ENCODE measurements at regions not wholly inside any gene's neighbourhood (a gene's known extent, or its start where the extent isn't known, plus 50 kb on each side); places are given as distances from the start of the nearest gene placed in this dataset.
"Not testable (repeated sequence)": the region's sequence is repeated elsewhere in the genome, so short reads cannot be mapped to it uniquely, and the experiment has no call there.

DNA sequence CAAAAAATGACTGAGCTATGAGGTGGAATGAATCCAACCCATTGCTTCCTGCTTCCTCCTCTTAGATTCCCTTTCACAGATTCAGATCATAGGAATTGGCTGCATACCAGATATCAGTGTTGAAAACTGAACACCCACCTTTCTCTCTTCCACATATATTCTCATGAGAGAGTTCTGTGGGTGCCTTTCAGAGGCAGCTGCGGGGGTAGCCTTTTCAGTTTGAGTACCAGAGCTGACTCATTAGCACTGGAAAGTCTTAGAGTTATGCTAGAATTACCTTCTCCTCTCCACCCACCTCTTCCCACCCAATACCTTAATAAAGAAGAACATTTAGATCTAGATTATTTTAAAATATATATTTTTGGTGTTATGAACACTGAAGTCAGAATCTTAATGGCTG lies 495.4 kb upstream of the SEL1L start:
- TF ChIP-seq, protein P1, sequence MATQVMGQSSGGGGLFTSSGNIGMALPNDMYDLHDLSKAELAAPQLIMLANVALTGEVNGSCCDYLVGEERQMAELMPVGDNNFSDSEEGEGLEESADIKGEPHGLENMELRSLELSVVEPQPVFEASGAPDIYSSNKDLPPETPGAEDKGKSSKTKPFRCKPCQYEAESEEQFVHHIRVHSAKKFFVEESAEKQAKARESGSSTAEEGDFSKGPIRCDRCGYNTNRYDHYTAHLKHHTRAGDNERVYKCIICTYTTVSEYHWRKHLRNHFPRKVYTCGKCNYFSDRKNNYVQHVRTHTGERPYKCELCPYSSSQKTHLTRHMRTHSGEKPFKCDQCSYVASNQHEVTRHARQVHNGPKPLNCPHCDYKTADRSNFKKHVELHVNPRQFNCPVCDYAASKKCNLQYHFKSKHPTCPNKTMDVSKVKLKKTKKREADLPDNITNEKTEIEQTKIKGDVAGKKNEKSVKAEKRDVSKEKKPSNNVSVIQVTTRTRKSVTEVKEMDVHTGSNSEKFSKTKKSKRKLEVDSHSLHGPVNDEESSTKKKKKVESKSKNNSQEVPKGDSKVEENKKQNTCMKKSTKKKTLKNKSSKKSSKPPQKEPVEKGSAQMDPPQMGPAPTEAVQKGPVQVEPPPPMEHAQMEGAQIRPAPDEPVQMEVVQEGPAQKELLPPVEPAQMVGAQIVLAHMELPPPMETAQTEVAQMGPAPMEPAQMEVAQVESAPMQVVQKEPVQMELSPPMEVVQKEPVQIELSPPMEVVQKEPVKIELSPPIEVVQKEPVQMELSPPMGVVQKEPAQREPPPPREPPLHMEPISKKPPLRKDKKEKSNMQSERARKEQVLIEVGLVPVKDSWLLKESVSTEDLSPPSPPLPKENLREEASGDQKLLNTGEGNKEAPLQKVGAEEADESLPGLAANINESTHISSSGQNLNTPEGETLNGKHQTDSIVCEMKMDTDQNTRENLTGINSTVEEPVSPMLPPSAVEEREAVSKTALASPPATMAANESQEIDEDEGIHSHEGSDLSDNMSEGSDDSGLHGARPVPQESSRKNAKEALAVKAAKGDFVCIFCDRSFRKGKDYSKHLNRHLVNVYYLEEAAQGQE (IDR thresholded peaks at IDR 0.05; ENCODE audit: insufficient replicate concordance, low read depth) = no peak

DNA sequence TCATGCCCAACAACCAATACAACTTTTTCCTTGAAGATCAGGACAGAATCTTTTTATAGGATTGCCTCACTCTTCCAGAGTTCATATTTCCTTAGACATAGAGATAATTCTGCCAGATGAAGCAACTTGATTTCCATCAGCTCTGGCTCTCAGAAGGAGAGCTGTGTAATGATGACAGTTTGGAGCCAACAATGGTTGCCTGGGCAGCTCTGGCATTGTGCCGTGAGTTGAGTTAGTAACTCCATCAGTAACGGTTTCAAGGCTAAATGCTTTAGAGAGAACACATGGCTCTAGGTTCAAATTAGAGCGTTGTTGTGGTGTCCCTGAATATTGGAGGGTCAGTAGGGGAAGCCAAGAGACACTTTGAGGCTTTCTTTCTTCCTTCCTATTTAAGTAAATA lies 501.7 kb upstream of the SEL1L start:
- no peaks in the 10 kb centered on the region for H3K27me3 ChIP-seq (ENCODE audit: insufficient read depth, poor library complexity, severe bottlenecking)
- no peak overlapping the region for H3K4me3 ChIP-seq (replicated peaks; ENCODE audit: insufficient read depth, low read length)
- DNase-seq (ENCODE audit: low read depth in 1 of 2, low spot score in 1 of 2) = no peak
- H3K27ac ChIP-seq (replicated peaks) = no peak overlapping the region
- TF ChIP-seq, protein P1 (IDR thresholded peaks at IDR 0.05; ENCODE audit: insufficient replicate concordance, low read depth) = no peak
- TF ChIP-seq SPI1 (IDR thresholded peaks at IDR 0.05; ENCODE audit: borderline replicate concordance, low read depth) (no peak), GABPA (IDR thresholded peaks at IDR 0.05; ENCODE audit: low read depth) (no peak)

More for the DNA sequence above, 495.4 kb upstream of the SEL1L start:
- DNase-seq (ENCODE audit: low read depth in 1 of 2, low spot score in 1 of 2) = no peak
- Histone ChIP-seq H3K27me3 (ENCODE audit: insufficient read depth, poor library complexity, severe bottlenecking) (no peaks in the 10 kb centered on the region), H3K4me3 (replicated peaks; ENCODE audit: insufficient read depth, low read length) (no peak overlapping the region), H3K27ac (replicated peaks) (no peak overlapping the region)

- not testable (repeated sequence) for H3K27me3 ChIP-seq (ENCODE audit: insufficient read depth, poor library complexity, severe bottlenecking); DNase-seq (ENCODE audit: low read depth in 1 of 2, low spot score in 1 of 2); H3K27ac ChIP-seq (replicated peaks); H3K4me3 ChIP-seq (replicated peaks; ENCODE audit: insufficient read depth, low read length)
Measured at GRCh38 chr14:82038066-82038465, 504.4 kb upstream of the SEL1L start.

DNA sequence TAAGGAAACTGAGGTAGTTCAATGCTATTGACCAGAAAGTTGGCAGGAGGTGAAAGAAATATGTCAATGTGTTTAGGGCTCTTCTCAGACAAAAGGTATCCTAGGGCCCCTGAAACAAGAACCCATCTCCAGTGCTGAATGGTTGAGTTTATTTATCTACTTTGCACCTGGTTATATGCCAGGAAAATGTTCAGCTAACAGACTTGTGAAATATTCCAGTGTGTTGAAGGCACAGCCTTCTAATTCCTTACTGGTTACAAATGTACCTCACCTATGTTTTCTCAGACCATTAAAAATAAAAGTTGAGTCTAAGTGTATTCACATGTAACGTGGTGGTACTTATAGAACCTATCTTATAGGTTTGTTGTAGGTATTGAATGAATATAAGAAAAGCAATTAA lies 511.7 kb upstream of the SEL1L start:
- TF ChIP-seq SPI1 (IDR thresholded peaks at IDR 0.05; ENCODE audit: borderline replicate concordance, low read depth) (no peak), GABPA (IDR thresholded peaks at IDR 0.05; ENCODE audit: low read depth) (no peak), POLR2AphosphoS5 (IDR thresholded peaks at IDR 0.05; ENCODE audit: low read depth) (no peak)
- TF ChIP-seq, protein P2, sequence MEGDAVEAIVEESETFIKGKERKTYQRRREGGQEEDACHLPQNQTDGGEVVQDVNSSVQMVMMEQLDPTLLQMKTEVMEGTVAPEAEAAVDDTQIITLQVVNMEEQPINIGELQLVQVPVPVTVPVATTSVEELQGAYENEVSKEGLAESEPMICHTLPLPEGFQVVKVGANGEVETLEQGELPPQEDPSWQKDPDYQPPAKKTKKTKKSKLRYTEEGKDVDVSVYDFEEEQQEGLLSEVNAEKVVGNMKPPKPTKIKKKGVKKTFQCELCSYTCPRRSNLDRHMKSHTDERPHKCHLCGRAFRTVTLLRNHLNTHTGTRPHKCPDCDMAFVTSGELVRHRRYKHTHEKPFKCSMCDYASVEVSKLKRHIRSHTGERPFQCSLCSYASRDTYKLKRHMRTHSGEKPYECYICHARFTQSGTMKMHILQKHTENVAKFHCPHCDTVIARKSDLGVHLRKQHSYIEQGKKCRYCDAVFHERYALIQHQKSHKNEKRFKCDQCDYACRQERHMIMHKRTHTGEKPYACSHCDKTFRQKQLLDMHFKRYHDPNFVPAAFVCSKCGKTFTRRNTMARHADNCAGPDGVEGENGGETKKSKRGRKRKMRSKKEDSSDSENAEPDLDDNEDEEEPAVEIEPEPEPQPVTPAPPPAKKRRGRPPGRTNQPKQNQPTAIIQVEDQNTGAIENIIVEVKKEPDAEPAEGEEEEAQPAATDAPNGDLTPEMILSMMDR (IDR thresholded peaks at IDR 0.05; ENCODE audit: insufficient read depth, low read length) = no peak
- TF ChIP-seq, protein P1 (IDR thresholded peaks at IDR 0.05; ENCODE audit: insufficient replicate concordance, low read depth) = no peak
- H3K27ac ChIP-seq (replicated peaks) = no peak overlapping the region
- H3K4me3 ChIP-seq (replicated peaks; ENCODE audit: insufficient read depth, low read length) = no peak overlapping the region
- H3K27me3 ChIP-seq (ENCODE audit: insufficient read depth, poor library complexity, severe bottlenecking) = no peaks in the 10 kb centered on the region
- no peak for DNase-seq (ENCODE audit: low read depth in 1 of 2, low spot score in 1 of 2)
